ENCODE measurements at regions not wholly inside any gene's neighbourhood (a gene's known extent, or its start where the extent isn't known, plus 50 kb on each side); places are given as distances from the start of the nearest gene placed in this dataset.

- no peak for TF ChIP-seq CTCF (IDR thresholded peaks at IDR 0.05)
- no peak for TF ChIP-seq EZH2 (IDR thresholded peaks at IDR 0.05)
These were observed 82.7 kb upstream of the PRDM1 start for GRCh38 chr6:106003268-106003987.

Measured in neural progenitor cell (in vitro differentiated cells).